ENCODE measurements at regions not wholly inside any gene's neighbourhood (a gene's known extent, or its start where the extent isn't known, plus 50 kb on each side); places are given as distances from the start of the nearest gene placed in this dataset.

DNA sequence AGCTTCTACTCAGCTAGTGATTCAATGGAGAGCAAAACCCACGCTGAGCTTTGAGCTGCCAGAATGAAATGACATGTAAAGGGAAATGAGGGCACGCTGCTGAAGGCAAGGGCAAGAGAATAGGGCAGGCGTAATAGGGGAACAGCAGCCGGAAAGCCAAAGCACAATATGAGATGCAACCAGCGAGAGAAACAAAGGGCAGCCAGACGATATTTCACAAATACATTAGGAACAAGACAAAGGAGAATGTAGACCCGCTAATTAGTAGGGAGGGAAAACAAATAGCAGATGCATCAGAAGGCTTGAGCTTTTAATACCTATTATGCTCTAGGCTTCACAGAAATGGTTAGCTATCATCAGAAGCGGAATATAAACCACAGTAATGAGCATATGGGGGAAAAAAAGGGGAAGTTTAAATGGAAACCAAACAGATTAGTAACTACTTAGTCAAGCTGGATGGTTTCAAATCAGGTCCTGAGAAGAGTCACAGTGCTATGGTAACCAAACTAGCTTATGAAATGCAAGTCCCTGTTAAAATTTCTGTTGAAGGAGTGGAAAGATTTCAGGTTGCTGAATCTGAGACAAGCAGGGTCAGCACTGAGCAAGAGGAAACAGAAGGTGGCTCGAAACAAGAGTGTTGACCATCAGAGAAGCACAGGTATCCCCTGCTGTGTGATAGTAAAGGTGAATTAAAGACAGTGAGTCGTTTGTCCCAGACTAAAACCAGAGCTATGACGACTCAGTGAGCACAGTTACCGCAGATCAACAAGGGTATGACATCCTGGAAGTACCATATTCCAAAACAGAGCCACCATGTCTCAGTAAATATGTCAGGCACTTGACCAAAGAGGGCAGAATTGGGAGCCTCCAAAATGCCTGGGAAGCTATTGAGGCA lies 496.9 kb upstream of the CELF2 start:
- H3K4me1 ChIP-seq (ENCODE audit: control insufficient read depth, extremely low read depth, insufficient read depth, low read length): no peaks in the 10 kb centered on the region
- DNase-seq (ENCODE audit: low read depth, low spot score) (no peak), FAIRE-seq (no peak)
- no peaks in the 10 kb centered on the region for H3K27me3 ChIP-seq (ENCODE audit: control insufficient read depth, extremely low read depth, insufficient read depth, low read length)
- no peaks in the 10 kb centered on the region for H3K79me2 ChIP-seq (ENCODE audit: control insufficient read depth, insufficient read depth, low read length)
- H3K4me2 ChIP-seq (ENCODE audit: control insufficient read depth, extremely low read depth, insufficient read depth, low read depth, low read length): no peak overlapping the region
- no peak overlapping the region for H3K4me3 ChIP-seq (ENCODE audit: control insufficient read depth in 2 of 3, extremely low read depth in 1 of 3, insufficient read depth in 2 of 3, low read depth in 1 of 3, low read length in 3 of 3)
- no peaks in the 10 kb centered on the region for H3K9me1 ChIP-seq (ENCODE audit: control insufficient read depth, extremely low read depth, insufficient read depth, low read length)
- no peaks in the 10 kb centered on the region for H4K20me1 ChIP-seq (ENCODE audit: control insufficient read depth, extremely low read depth, insufficient read depth, low read length)
- dilution Hi-C loops (cut with MboI; ENCODE audit: extremely low pct_ligation_motif_present, low sequenced_read_pairs): no loop called here
- no peaks in the 10 kb centered on the region for H3K36me3 ChIP-seq (ENCODE audit: control insufficient read depth in 2 of 2, extremely low read depth in 1 of 2, insufficient read depth in 2 of 2, low read length in 2 of 2)
- no peak for TF ChIP-seq EZH2 (IDR thresholded peaks at IDR 0.05; ENCODE audit: low read length)
- TF ChIP-seq, protein P1, sequence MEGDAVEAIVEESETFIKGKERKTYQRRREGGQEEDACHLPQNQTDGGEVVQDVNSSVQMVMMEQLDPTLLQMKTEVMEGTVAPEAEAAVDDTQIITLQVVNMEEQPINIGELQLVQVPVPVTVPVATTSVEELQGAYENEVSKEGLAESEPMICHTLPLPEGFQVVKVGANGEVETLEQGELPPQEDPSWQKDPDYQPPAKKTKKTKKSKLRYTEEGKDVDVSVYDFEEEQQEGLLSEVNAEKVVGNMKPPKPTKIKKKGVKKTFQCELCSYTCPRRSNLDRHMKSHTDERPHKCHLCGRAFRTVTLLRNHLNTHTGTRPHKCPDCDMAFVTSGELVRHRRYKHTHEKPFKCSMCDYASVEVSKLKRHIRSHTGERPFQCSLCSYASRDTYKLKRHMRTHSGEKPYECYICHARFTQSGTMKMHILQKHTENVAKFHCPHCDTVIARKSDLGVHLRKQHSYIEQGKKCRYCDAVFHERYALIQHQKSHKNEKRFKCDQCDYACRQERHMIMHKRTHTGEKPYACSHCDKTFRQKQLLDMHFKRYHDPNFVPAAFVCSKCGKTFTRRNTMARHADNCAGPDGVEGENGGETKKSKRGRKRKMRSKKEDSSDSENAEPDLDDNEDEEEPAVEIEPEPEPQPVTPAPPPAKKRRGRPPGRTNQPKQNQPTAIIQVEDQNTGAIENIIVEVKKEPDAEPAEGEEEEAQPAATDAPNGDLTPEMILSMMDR (optimal IDR thresholded peaks at IDR 0.05 in 1 of 3, IDR thresholded peaks at IDR 0.05 in 1 of 3, conservative IDR thresholded peaks at IDR 0.05 in 1 of 3; ENCODE audit: extremely low read depth in 1 of 3, insufficient read depth in 2 of 3, low read length in 3 of 3): no peak
- H3K27ac ChIP-seq (ENCODE audit: control insufficient read depth, insufficient read depth, low read length): no peak overlapping the region
- H3K9me3 ChIP-seq (ENCODE audit: control insufficient read depth, low read depth, low read length): no peaks in the 10 kb centered on the region
- H2AFZ ChIP-seq (ENCODE audit: control insufficient read depth, low read length): no peak overlapping the region
- no peak overlapping the region for H3K9ac ChIP-seq (ENCODE audit: control insufficient read depth, extremely low read depth, insufficient read depth, low read length)

DNA sequence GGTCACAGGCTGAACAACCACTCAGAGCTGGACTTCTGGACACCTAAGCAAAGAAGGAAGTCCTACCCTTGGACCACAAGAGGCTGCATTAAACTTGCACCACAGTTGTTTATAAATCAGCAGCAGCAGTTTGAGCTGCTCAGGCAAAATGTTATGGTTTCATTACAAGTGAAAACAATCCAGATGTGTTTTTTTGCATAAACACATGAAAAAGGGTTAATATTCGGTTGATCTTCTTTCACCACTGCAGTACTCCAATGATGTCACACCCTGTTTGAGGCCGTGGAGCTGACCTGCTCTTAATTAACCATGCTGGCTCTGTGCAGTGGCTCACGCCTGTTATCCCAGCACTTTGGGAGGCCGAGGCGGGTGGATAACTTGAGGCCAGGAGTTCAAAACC lies 490.8 kb upstream of the CELF2 start:
- TF ChIP-seq, protein P1 (optimal IDR thresholded peaks at IDR 0.05 in 1 of 3, IDR thresholded peaks at IDR 0.05 in 1 of 3, conservative IDR thresholded peaks at IDR 0.05 in 1 of 3; ENCODE audit: extremely low read depth in 1 of 3, insufficient read depth in 2 of 3, low read length in 3 of 3): no peak
- no peak for TF ChIP-seq EZH2 (IDR thresholded peaks at IDR 0.05; ENCODE audit: low read length)
- dilution Hi-C loops (cut with MboI; ENCODE audit: extremely low pct_ligation_motif_present, low sequenced_read_pairs): no loop called here
- no peak for DNase-seq (ENCODE audit: low read depth, low spot score)
- no peaks in the 10 kb centered on the region for H3K27me3 ChIP-seq (ENCODE audit: control insufficient read depth, extremely low read depth, insufficient read depth, low read length)
- H3K79me2 ChIP-seq (ENCODE audit: control insufficient read depth, insufficient read depth, low read length): no peaks in the 10 kb centered on the region
- H3K9ac ChIP-seq (ENCODE audit: control insufficient read depth, extremely low read depth, insufficient read depth, low read length): no peak overlapping the region
- FAIRE-seq: no peak
- H3K4me3 ChIP-seq (ENCODE audit: control insufficient read depth in 2 of 3, extremely low read depth in 1 of 3, insufficient read depth in 2 of 3, low read depth in 1 of 3, low read length in 3 of 3): no peak overlapping the region
- no peaks in the 10 kb centered on the region for H3K36me3 ChIP-seq (ENCODE audit: control insufficient read depth in 2 of 2, extremely low read depth in 1 of 2, insufficient read depth in 2 of 2, low read length in 2 of 2)
- H3K27ac ChIP-seq (ENCODE audit: control insufficient read depth, insufficient read depth, low read length): no peak overlapping the region
- H3K9me1 ChIP-seq (ENCODE audit: control insufficient read depth, extremely low read depth, insufficient read depth, low read length): no peaks in the 10 kb centered on the region
- H2AFZ ChIP-seq (ENCODE audit: control insufficient read depth, low read length): no peak overlapping the region
- H4K20me1 ChIP-seq (ENCODE audit: control insufficient read depth, extremely low read depth, insufficient read depth, low read length): no peaks in the 10 kb centered on the region
- H3K9me3 ChIP-seq (ENCODE audit: control insufficient read depth, low read depth, low read length): no peaks in the 10 kb centered on the region
- H3K4me2 ChIP-seq (ENCODE audit: control insufficient read depth, extremely low read depth, insufficient read depth, low read depth, low read length): no peak overlapping the region
- H3K4me1 ChIP-seq (ENCODE audit: control insufficient read depth, extremely low read depth, insufficient read depth, low read length): no peaks in the 10 kb centered on the region
